NB4 (cell line): ENCODE measurements at regions not wholly inside any gene's neighbourhood (a gene's known extent, or its start where the extent isn't known, plus 50 kb on each side); places are given as distances from the start of the nearest gene placed in this dataset.

ENCODE experiments used
- MAX ChIP-seq: IDR thresholded peaks from 2 replicates; pipeline ENCODE4 v1.6.1; 2011; ENCODE audit warnings: low read depth, low read length
- MYC ChIP-seq: IDR thresholded peaks from 2 replicates; pipeline ENCODE4 v1.6.1; 2011; ENCODE audit warnings: low read depth, low read length
- POLR2A ChIP-seq: IDR thresholded peaks from 2 replicates; pipeline ENCODE4 v1.6.1; 2011; ENCODE audit warnings: mild to moderate bottlenecking; ENCODE audit not compliant: insufficient read length; ENCODE audit errors: extremely low read depth
- TF ChIP-seq, protein P1 (sequence below): IDR thresholded peaks from one replicate; pipeline ENCODE4 v1.5.1; 2012; ENCODE audit warnings: low read depth, low read length

DNA sequence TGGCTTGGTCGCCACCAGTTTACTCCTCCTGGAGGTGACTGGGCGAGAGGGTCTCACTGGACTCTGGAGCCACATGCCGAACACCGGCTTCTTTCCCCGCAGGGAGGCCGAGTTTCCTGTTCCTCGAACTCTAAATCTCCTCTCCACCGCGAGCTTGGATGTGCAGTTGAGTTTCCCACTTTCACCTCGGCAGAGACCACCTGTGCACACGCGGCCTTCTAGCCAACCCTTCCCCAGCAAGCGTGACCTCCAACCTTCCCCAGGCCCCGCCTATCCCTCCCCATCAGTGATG lies 380.1 kb downstream of the IRX2 start:
- TF ChIP-seq, protein P1, sequence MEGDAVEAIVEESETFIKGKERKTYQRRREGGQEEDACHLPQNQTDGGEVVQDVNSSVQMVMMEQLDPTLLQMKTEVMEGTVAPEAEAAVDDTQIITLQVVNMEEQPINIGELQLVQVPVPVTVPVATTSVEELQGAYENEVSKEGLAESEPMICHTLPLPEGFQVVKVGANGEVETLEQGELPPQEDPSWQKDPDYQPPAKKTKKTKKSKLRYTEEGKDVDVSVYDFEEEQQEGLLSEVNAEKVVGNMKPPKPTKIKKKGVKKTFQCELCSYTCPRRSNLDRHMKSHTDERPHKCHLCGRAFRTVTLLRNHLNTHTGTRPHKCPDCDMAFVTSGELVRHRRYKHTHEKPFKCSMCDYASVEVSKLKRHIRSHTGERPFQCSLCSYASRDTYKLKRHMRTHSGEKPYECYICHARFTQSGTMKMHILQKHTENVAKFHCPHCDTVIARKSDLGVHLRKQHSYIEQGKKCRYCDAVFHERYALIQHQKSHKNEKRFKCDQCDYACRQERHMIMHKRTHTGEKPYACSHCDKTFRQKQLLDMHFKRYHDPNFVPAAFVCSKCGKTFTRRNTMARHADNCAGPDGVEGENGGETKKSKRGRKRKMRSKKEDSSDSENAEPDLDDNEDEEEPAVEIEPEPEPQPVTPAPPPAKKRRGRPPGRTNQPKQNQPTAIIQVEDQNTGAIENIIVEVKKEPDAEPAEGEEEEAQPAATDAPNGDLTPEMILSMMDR: no peak
- TF ChIP-seq POLR2A: no peak
- no peak for TF ChIP-seq MAX
- TF ChIP-seq MYC: no peak
